H9 (cell line): ENCODE measurements at regions not wholly inside any gene's neighbourhood (a gene's known extent, or its start where the extent isn't known, plus 50 kb on each side); places are given as distances from the start of the nearest gene placed in this dataset.

ENCODE experiments used
- DNase-seq: peaks from one replicate; pipeline ENCODE4 v3.0.0-alpha.2; 2017
- H2AFZ ChIP-seq: one replicate; pipeline ENCODE4 v1.6.1; 2013; ENCODE audit warnings: mild to moderate bottlenecking, low read length, control low read depth, moderate library complexity
- H2AK5ac ChIP-seq: 2 replicates; pipeline ENCODE4 v1.6.1; 2013; ENCODE audit warnings: low read length, control low read depth, mixed read lengths; ENCODE audit not compliant: insufficient read length
- H2BK120ac ChIP-seq: one replicate; pipeline ENCODE4 v1.6.1; 2013; ENCODE audit warnings: low read depth, mild to moderate bottlenecking, low read length, control low read depth, inconsistent platforms; ENCODE audit not compliant: poor library complexity, severe bottlenecking
- H2BK12ac ChIP-seq: 2 replicates; pipeline ENCODE4 v1.6.1; 2013; ENCODE audit warnings: low read length, control low read depth, mixed read lengths, low read depth; ENCODE audit not compliant: insufficient read length
- H2BK15ac ChIP-seq: 2 replicates; pipeline ENCODE4 v1.6.1; 2013; ENCODE audit warnings: low read depth, low read length, control low read depth
- H2BK20ac ChIP-seq: one replicate; pipeline ENCODE4 v1.6.1; 2013; ENCODE audit warnings: low read depth, mild to moderate bottlenecking, low read length, control low read depth, inconsistent platforms; ENCODE audit not compliant: poor library complexity, severe bottlenecking
- H2BK5ac ChIP-seq: 2 replicates; pipeline ENCODE4 v1.6.1; 2013; ENCODE audit warnings: low read length, control low read depth, mixed read lengths; ENCODE audit not compliant: insufficient read length
- H3K14ac ChIP-seq: 2 replicates; pipeline ENCODE4 v1.6.1; 2013; ENCODE audit warnings: low read length, control low read depth; ENCODE audit not compliant: insufficient read depth
- H3K18ac ChIP-seq: 2 replicates; pipeline ENCODE4 v1.6.1; 2013; ENCODE audit warnings: low read depth, mild to moderate bottlenecking, mixed read lengths, low read length, control low read depth; ENCODE audit not compliant: insufficient read length
- H3K23ac ChIP-seq: 2 replicates; pipeline ENCODE4 v1.6.1; 2013; ENCODE audit warnings: low read length, control low read depth, mixed read lengths, low read depth; ENCODE audit not compliant: insufficient read length
- H3K23me2 ChIP-seq: 2 replicates; pipeline ENCODE4 v1.6.1; 2013; ENCODE audit warnings: low read depth, mild to moderate bottlenecking, mixed read lengths, low read length, control low read depth; ENCODE audit not compliant: insufficient read length, poor library complexity, severe bottlenecking
- H3K27ac ChIP-seq: 2 replicates; pipeline ENCODE4 v1.5.1; 2013; ENCODE audit warnings: low read length, control low read depth, mixed read lengths, low read depth; ENCODE audit not compliant: insufficient read length
- H3K27me3 ChIP-seq: 2 replicates; pipeline ENCODE4 v1.6.1; 2013; ENCODE audit warnings: low read length, control low read depth, inconsistent platforms; ENCODE audit not compliant: insufficient read depth
- H3K4ac ChIP-seq: 2 replicates; pipeline ENCODE4 v1.6.1; 2013; ENCODE audit warnings: low read depth, mild to moderate bottlenecking, control low read depth, inconsistent platforms, low read length, moderate library complexity
- H3K4me1 ChIP-seq: 2 replicates; pipeline ENCODE4 v1.6.1; 2013; ENCODE audit warnings: low read length, control low read depth, inconsistent platforms; ENCODE audit not compliant: insufficient read depth
- H3K4me2 ChIP-seq: 2 replicates; pipeline ENCODE4 v1.6.1; 2013; ENCODE audit warnings: low read length, control low read depth, mixed read lengths; ENCODE audit not compliant: insufficient read length, insufficient read depth
- H3K56ac ChIP-seq: 2 replicates; pipeline ENCODE4 v1.6.1; 2013; ENCODE audit warnings: low read depth, mild to moderate bottlenecking, mixed read lengths, low read length, control low read depth; ENCODE audit not compliant: insufficient read length
- H3K79me1 ChIP-seq: 2 replicates; pipeline ENCODE4 v1.6.1; 2013; ENCODE audit warnings: low read depth, mild to moderate bottlenecking, moderate library complexity, low read length, control low read depth, inconsistent platforms; ENCODE audit not compliant: insufficient read depth, poor library complexity, severe bottlenecking
- H3K79me2 ChIP-seq: 2 replicates; pipeline ENCODE4 v1.6.1; 2013; ENCODE audit warnings: low read length, control low read depth, inconsistent platforms; ENCODE audit not compliant: insufficient read depth
- H3K9ac ChIP-seq: 2 replicates; pipeline ENCODE4 v1.6.1; 2013; ENCODE audit warnings: low read length, control low read depth, mixed read lengths; ENCODE audit not compliant: insufficient read length; ENCODE audit errors: extremely low read depth
- H3K9me3 ChIP-seq: one replicate; pipeline ENCODE4 v1.6.1; 2013; ENCODE audit warnings: low read depth, low read length, inconsistent platforms; ENCODE audit not compliant: control insufficient read depth
- H3T11ph ChIP-seq: one replicate; pipeline ENCODE4 v1.6.1; 2013; ENCODE audit warnings: mild to moderate bottlenecking, low read length, control low read depth, inconsistent platforms
- H4K20me1 ChIP-seq: one replicate; pipeline ENCODE4 v1.6.1; 2013; ENCODE audit not compliant: control insufficient read depth, insufficient read length, insufficient read depth
- H4K5ac ChIP-seq: 2 replicates; pipeline ENCODE4 v1.6.1; 2013; ENCODE audit warnings: low read depth, mild to moderate bottlenecking, mixed read lengths, low read length, control low read depth; ENCODE audit not compliant: insufficient read length
- H4K8ac ChIP-seq: replicated peaks from 2 replicates; pipeline ENCODE4 v1.6.1; 2013; ENCODE audit warnings: low read length, control low read depth, mixed read lengths, low read depth; ENCODE audit not compliant: insufficient read length
- H4K91ac ChIP-seq: 2 replicates; pipeline ENCODE4 v1.6.1; 2013; ENCODE audit warnings: low read depth, mild to moderate bottlenecking, moderate library complexity, mixed read lengths, low read length, control low read depth; ENCODE audit not compliant: insufficient read length
- H3K27ac Mint-ChIP-seq, 3 experiments: 2 replicates in 2 of 3; 3 replicates in 1 of 3; pipeline ENCODE4 v1.8.0; 2020 to 2021; ENCODE audit warnings: mixed read lengths in 3 of 3, mild to moderate bottlenecking in 1 of 3, moderate library complexity in 1 of 3
- H3K27me3 Mint-ChIP-seq: 2 replicates; pipeline ENCODE4 v1.8.0; 2021; ENCODE audit warnings: low read depth, mild to moderate bottlenecking, moderate library complexity, mixed read lengths
- H3K36me3 Mint-ChIP-seq, 3 experiments: 2 replicates in 2 of 3; 3 replicates in 1 of 3; pipeline ENCODE4 v1.8.0; 2020 to 2021; ENCODE audit warnings: low read depth in 3 of 3, mixed read lengths in 3 of 3; ENCODE audit not compliant: insufficient read depth in 1 of 3
- H3K4me1 Mint-ChIP-seq, 2 experiments: 2 replicates each; pipeline ENCODE4 v1.8.0; 2020; ENCODE audit warnings: mixed read lengths in 2 of 2
- H3K4me3 Mint-ChIP-seq, 2 experiments: 2 replicates in 1 of 2; 3 replicates in 1 of 2; pipeline ENCODE4 v1.8.0; 2020 to 2021; ENCODE audit warnings: mild to moderate bottlenecking in 2 of 2, mixed read lengths in 2 of 2, moderate library complexity in 1 of 2
- H3K9me3 Mint-ChIP-seq, 2 experiments: 2 replicates in 1 of 2; 3 replicates in 1 of 2; pipeline ENCODE4 v1.8.0; 2020; ENCODE audit warnings: mild to moderate bottlenecking in 2 of 2, mixed read lengths in 2 of 2, moderate library complexity in 1 of 2
- CTCF ChIP-seq: fragments of 200-600 bp; sonication (generic); conservative IDR thresholded peaks from 3 replicates; pipeline ENCODE4 v1.8.0; 2021; ENCODE audit warnings: antibody characterized with exemption, mild to moderate bottlenecking
- WGBS: extraction: QIAGEN DNeasy Blood & Tissue Kit; methylation state at CpG from one replicate; pipeline ENCODE4 v1.1.7; 2013; ENCODE audit warnings: missing lambda C conversion rate, low lambda C conversion rate, mixed read lengths; ENCODE audit not compliant: insufficient read length; ENCODE audit errors: extremely low coverage; 5-methylcytosine and 5-hydroxymethylcytosine counted together

GRCh38 chr2:167898340-167898739 lies 349.1 kb downstream of the STK39 start:
- peaks cover 4% of the 10 kb centered on the region for H3K9me3 ChIP-seq
- H3K27me3 ChIP-seq: no peaks in the 10 kb centered on the region
- H3K18ac ChIP-seq: no peak overlapping the region
- H4K20me1 ChIP-seq: no peaks in the 10 kb centered on the region
- Mint-ChIP-seq H3K36me3 (peaks cover 3 to 6% (median 6%) of the 10 kb centered on the region in 3 experiments; a peak in 3 of 7 replicates), H3K9me3 (peaks cover 4 to 5% of the 10 kb centered on the region in 2 experiments; a peak in 3 of 5 replicates), H3K4me1 (peaks cover 8 to 13% of the 10 kb centered on the region in 2 experiments), H3K4me3 (no peak overlapping the region), H3K27ac (no peak overlapping the region), H3K27me3 (no peaks in the 10 kb centered on the region)
- H3T11ph ChIP-seq: no peak overlapping the region
- no peak overlapping the region for H3K27ac ChIP-seq
- H3K4ac ChIP-seq: no peak overlapping the region
- H4K8ac ChIP-seq: no peak overlapping the region
- H2AK5ac ChIP-seq: no peak overlapping the region
- H2BK20ac ChIP-seq: no peak overlapping the region
- no peak overlapping the region for H2BK5ac ChIP-seq
- no peaks in the 10 kb centered on the region for H3K79me1 ChIP-seq
- DNase-seq: no peak
- H2AFZ ChIP-seq: no peak overlapping the region
- no peak overlapping the region for H3K56ac ChIP-seq
- no peak overlapping the region for H2BK12ac ChIP-seq
- H3K79me2 ChIP-seq: no peaks in the 10 kb centered on the region
- H2BK120ac ChIP-seq: no peak overlapping the region
- H3K23me2 ChIP-seq: no peaks in the 10 kb centered on the region
- no CpG with 5 or more reads among the region's 3 CpGs for WGBS
- H2BK15ac ChIP-seq: no peak overlapping the region
- H3K4me2 ChIP-seq: no peak overlapping the region
- no peak overlapping the region for H4K5ac ChIP-seq
- H3K14ac ChIP-seq: no peak overlapping the region
- H3K23ac ChIP-seq: no peak overlapping the region
- H3K9ac ChIP-seq: no peak overlapping the region
- TF ChIP-seq CTCF: no peak
- H3K4me1 ChIP-seq: no peaks in the 10 kb centered on the region
- H4K91ac ChIP-seq: no peak overlapping the region
